ENCODE measurements at regions not wholly inside any gene's neighbourhood (a gene's known extent, or its start where the extent isn't known, plus 50 kb on each side); places are given as distances from the start of the nearest gene placed in this dataset.

GRCh38 chr2:234146087-234146826, 95.8 kb downstream of the SPP2 start:
- DNase-seq = no peak

- no peak for DNase-seq
These were observed 95.0 kb downstream of the SPP2 start for GRCh38 chr2:234145511-234145910.

- DNase-seq = no peak
These were observed 94.6 kb downstream of the SPP2 start for GRCh38 chr2:234145057-234145456.

GRCh38 chr2:234143896-234144295, 93.4 kb downstream of the SPP2 start:
- no peak for DNase-seq

- no peak for DNase-seq
These were observed 92.0 kb downstream of the SPP2 start for GRCh38 chr2:234142530-234142929.

- no peak for DNase-seq
These were observed 89.3 kb downstream of the SPP2 start for GRCh38 chr2:234139755-234140154.

- no peak for DNase-seq
These were observed 88.3 kb downstream of the SPP2 start for GRCh38 chr2:234138836-234139235.

GRCh38 chr2:234137400-234138014, 87.0 kb downstream of the SPP2 start:
- no peak for DNase-seq

GRCh38 chr2:234136461-234136860, 86.0 kb downstream of the SPP2 start:
- DNase-seq = no peak

- peak; percentile 63 for DNase-seq
These were observed 85.3 kb downstream of the SPP2 start for GRCh38 chr2:234135750-234136221.

- DNase-seq = no peak
These were observed 84.0 kb downstream of the SPP2 start for GRCh38 chr2:234134496-234134895.

GRCh38 chr2:234133004-234133403, 82.5 kb downstream of the SPP2 start:
- no peak for DNase-seq

- no peak for DNase-seq
These were observed 80.3 kb downstream of the SPP2 start for GRCh38 chr2:234130777-234131181.

GRCh38 chr2:234128606-234129005, 78.1 kb downstream of the SPP2 start:
- DNase-seq = no peak

Data from activated CD4-positive, alpha-beta T cell treated with anti-CD3 and anti-CD28 coated beads, Interleukin-2, amount 50 U/mL, for 16 hours (primary cell).